Right forelimb (tissue), 1 donor: ENCODE measurements at regions not wholly inside any gene's neighbourhood (a gene's known extent, or its start where the extent isn't known, plus 50 kb on each side); places are given as distances from the start of the nearest gene placed in this dataset.
A peak's percentile ranks its signal among the peaks of the same experiment; 100 is the strongest.

ENCODE experiments used
- DNase-seq: peaks from one replicate; pipeline ENCODE4 v3.0.0-alpha.2; 2018

DNA sequence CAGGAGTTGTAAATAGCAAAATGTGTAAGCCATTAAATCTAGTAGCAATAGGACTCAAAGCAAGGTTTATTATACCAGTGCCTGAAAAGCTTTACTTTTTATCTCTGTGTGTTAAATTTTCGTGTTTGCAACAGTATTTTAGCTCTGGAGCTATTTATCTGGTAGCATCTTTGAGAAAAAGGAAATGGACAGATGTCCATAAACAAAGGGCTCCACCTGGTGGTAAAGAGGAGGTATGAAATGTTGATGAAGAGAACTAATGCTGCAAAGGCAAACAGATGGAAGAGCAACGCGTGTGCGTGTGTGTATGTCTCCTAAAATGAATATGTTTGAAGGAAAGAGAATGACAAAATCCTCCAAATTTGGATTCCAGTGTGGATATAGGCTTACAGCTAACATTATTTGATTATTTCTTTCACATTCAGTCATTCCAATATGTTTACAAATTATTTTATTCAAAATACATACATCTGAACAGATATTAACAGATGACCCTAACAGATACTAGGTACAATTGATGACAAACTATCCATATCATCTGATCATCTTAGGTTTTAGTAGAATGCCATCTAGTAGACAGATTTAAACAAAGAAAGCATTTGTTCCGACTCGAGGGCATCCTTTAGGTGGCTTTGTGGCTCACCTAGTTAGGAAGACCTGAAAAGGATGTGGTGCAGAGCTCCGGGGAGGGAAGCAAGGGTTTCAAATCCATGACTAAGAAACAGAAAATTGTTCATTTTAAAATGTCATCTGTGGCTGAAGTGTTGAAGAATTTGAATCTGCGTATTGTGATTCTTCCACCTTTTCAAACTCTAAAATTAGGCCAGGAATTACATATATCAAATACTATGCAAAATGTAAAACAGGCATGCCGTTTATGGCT lies 383.3 kb downstream of the MTX2 start:
- DNase-seq = no peak

DNA sequence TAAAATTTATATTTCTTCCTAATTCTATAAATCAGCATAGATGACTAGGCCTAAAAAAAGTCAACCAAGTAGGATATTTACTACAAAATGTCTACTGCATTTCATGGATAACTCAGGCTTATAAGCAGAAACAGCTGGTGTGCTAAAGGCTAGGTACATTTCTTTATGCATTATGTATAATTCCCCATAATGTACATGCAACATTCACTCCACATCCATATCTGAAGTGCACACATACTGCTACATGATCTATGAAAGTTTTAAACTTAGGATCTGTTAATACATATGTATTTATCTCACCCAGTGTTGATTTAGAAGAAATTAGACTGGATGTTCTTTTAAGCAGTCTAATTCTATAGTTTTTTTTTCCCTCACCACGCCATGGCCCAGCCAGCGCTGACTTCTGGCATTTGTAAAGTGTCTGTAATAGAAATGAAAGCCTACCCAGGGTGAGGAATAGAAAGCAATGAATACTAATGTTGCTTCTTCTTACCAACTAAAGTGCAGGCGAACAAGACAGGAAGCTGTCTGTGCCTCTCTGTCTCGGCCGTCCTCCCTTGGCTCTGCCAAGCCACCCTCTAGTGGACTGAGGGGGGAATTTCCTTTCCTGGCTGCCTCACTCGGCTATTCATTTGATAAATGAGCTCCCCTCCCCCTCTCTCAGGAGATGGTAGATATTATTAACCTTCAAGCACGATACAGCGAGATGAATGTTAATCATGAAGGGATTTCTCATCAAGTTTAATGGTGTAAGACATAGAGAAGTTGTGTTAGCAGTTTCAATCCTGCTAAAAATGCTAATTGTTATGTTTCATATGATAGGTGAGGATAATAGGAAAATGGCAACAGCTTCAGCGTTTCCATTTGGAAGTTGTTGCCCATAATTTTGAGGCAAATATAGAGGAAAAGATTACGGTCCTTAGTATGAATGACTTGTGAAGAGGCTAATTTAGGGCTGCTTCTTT lies 384.5 kb downstream of the MTX2 start:
- peak; percentile 73 for DNase-seq

DNA sequence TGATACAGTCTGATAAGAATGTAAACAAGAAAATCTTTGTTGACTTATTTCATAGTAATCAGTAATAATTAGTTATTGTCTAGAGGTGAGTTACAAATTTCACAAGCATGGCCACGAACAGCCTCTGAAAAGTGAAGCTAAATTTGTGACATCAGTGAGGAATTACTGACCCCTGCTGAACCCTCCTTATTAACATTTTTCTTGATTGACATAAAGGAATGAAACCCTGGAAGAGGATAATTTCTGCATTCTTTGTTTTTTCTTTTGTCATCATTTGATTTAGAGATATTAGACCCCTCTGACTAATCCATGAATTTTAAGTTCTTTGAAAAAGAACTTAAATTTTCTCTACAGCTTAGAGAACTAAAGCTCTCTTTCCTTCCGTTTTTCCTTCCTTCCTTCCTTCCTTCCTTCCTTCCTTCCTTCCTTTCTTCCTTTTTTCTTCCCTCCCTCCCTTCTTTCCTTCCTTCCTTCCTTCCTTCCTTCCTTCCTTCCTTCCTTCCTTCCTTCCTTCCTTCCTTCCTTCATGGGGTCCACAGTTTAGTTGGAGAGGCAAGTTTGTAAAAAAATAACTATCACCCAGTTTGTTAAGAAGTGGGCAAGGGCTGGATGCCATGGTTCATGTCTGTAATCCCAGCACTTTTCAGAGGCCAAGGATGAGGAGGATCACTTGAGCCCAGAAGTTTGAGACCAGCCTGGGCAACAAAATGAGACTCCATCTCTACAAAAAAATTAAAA lies 387.0 kb downstream of the MTX2 start:
- no peak for DNase-seq

DNA sequence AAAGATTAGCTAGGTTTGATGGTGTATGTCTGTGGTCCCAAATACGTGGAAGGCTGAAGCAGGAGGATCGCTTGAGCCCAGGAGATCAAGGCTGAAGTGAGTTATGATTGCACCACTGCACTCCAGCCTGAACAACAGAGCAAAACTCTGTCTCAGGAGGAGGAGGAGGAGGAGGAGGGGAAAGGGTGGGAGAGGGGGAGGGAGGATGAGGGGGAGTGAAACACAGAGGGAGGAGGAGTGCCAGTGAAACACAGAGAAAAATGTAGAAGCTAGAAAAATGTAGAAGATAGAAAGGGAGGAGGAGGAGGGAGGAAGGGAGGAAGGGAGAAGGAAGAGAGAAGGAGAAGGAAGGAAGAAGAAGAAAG lies 387.5 kb downstream of the MTX2 start:
- no peak for DNase-seq

DNA sequence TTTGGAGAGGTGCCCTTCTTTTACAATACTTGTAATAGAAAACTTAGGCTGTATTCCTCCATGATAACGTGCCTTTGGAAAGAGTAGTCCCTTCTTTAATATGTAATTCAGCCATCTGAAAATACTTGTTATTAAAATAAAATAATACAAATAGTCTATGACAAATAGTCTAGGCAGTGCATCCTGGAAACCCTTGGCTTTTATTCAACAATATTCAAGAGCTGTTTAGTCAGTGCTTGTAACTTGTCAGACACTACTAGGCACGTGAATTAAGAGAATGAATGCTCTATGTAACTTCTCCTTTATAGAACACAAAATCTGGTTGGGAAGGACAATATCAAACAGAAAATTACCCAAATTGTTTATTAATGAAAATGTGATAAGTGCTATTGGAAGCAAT lies 388.2 kb downstream of the MTX2 start:
- DNase-seq = no peak

DNA sequence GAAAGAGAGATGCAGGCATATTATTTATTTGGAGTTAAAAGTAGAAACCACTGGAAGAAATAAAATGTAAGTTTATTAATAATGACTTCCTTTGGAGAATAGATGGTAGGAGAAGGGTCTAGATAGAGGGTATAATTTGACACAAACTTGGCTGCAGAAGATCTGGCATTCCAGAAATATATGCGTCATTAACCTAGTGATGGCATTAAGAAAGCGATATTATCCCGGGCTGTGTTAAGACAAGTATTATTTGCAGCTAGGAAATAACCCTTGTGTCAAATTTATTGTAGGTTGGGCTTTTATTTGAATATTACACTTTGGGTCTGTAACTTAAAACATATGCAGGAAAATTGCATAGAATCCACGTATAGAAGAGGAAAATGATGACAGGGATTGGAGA lies 389.5 kb downstream of the MTX2 start:
- no peak for DNase-seq

DNA sequence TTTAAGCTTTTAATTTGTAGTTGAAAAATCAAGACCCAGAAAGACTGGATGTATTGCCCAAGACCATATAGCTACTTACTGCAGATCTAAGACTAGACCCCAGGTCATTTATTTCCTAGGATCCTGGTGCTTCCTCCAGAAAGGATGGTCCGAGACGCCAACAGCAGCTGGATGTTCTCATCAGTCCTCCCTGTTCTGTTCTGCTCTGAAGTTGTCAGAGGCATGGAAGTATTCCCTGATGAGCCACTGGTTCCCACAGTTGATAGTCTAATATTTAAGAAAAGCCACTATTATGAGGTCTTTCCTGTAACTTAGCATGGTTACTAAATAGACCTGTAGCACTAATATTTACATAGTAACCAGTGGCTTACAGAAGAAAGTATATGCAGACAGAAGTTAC lies 393.5 kb downstream of the MTX2 start:
- no peak for DNase-seq

DNA sequence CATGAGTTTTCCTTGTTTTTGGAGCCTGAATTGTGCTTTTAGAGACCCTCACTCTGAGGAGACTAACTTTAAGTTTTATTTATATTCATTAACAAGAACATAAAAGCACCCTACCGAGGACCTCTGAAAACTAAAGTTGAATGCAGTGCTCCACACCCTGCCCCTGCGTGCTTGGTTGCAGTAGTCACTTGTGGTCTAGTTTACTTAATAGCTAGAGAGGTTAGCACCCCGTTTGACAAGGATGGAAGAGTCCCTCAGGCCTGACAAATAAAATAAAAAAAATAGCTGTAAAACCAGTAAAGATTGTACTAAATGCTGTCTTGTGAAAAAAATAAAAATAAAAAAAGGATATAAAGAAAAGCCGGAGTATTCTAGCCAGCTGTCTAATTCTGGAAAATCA lies 395.2 kb downstream of the MTX2 start:
- DNase-seq = no peak

DNA sequence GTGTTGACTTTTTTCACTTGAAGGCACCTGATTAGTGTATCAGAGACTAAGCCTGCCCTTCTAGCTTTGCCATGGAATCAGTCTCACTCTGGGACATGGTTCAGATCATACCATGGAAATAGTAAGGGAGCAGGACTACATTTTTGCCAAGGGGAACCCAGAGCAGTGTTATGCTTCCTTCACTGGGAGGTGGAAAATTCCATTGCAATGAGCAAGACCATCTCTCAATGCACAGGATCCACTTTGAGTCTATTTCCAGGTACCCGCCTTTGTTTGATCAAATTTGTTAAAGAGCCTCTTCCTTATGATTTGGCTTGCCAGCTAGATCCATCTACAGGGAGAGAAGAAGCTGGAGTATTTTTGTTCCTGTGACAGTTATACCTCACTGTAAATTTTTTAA lies 395.8 kb downstream of the MTX2 start:
- DNase-seq = no peak

DNA sequence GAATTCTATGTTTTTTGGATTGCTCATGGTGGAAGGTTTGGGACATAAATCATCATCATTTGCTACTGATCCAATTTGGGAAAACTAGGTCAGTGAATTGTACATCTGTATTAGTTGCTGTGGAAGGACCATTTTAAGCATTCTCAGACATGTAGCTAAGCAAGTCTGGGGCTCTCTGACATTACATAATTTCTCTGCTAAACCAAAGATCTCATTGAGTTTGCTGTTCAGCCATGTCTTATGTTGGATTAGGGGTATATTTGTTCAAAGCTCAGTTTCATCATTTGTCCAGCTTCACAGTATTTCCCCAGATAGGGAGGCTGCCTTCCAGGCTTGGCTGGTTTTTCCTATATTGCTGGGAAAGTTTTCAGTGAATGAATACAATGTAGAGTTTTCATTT lies 399.7 kb downstream of the MTX2 start:
- no peak for DNase-seq

DNA sequence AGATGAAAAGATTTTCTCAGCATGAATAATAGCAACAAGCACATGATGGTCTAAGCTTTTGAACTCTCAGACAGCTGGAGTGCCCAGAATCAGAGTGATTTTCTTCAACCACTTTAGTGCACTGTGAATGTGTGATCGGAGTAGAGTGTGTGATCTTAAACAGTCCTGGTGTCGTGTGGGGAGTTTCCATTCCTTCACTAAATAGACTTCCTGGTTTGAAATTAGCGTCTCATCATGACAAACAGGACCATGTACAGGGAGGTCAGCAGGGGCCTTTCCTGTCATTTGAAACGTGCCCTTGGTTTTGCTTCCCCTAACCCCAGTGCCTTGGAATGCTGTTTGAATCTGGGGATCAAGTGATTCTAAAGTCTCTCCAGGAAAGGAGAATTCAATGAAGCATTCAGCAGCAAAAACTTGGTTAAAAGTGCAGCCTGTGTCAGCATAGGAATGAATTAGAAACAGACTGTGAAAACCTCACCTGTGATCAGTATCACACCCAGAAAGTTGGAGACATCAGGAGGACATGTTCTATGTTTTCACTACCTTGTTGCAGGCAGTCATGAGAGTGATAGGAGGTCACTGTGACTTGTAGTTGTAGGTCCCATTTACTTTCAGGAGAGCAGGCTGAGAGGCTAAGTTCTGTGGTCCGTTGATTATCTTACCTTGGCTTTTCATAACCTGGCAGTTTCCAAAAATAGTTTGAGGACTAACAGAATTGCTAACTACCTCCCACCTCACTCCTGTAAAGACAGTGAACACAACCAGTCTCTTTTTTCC lies 400.3 kb downstream of the MTX2 start:
- no peak for DNase-seq

DNA sequence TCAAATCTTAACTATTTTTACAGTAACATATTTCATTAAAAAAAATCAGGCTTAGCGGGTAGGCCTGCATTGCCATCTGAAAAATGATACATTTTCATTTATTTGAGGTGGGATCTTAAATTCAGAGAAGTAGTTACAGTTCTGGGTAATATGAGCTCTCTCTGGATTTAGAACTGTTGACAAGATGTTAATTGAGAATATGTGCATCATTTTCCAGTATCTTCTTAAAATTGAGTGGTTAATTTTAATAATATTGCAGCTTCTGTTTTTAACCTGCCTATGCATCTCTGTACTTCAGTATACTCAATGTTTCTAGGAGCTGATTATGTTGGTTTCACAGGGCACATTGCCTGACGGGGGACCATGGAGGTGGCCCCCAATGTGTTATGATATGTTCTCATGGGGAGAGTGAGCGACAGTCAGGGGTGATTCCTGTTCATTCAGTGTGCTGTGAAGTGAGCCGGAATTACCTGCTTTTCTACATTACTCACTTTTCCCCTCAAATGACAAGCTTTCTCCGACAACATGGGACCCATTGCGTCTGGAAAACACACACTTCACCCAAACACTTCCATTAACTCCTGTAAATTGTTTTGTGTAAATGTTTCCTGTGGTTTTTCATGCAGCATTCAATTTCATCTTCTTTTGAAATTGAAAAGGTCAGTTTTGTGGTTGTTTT lies 406.2 kb downstream of the MTX2 start:
- no peak for DNase-seq

DNA sequence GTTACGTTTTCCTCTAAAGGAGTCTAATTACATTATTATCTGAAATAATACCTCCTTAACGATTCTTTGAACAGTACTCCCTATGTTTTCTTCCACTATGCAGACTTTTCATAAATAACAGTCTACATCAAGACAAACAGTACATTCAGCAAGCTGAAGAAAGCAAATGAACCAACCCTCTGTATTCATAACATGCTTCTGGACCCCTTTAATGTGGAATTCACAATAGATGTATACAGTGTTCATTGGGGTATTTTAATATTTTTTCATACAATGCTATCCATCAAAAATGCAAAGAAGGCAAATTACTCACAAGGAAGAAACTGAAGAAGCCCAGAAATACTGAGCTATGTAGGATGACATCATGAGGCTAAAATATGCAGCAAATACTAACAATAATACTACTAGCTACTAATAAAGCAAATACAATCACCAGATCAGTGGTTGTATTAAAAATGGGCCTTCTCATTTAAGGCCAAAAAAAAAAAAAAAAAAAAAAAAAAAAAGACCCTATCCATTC lies 408.6 kb downstream of the MTX2 start:
- DNase-seq = no peak

DNA sequence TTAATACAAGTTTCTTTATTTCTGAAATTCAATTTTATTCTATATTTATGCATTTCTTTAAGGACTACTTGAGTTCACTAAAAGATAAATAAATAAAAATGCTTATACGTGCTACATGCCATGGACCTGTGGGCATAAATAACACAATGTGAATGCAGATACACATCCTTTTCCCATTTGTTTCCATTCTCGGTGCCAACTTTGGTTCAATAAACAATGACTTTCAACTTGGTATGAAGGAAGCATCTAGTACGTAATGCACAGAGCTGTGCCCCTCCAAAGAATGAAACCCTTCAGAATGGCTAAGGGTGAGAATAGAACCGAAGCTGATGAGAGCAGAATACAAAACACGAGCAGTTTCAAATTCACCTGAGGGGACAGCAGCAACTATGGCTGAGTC lies 409.3 kb downstream of the MTX2 start:
- DNase-seq = no peak

DNA sequence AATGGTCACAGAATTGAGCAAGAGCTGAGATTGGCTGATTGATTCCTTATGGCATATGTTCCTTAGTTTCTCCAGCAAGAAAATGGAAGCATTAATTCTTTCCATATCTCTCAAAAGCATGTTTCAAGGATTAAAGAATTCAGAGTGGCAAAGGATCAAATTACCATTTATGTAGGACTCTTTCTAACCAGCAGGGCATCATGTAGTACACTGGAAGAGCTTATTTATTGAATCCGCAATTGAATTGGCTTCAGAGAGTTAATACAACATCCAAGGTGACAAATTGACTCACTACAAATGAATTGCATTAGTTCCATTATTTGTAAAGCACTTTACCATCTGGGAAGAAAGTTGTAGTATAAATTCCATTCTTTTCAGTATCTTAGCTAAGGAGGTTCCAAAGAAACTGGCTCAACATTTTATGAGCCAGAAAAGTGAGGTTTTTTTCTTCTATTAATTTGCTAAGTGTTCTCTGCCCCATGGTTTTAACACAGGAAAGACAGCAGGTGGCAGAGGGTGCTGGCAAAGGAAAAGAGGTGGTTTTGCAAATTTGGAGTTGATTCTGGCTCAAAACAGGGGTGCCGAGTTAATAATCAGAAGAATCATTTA lies 409.9 kb downstream of the MTX2 start:
- DNase-seq = no peak

DNA sequence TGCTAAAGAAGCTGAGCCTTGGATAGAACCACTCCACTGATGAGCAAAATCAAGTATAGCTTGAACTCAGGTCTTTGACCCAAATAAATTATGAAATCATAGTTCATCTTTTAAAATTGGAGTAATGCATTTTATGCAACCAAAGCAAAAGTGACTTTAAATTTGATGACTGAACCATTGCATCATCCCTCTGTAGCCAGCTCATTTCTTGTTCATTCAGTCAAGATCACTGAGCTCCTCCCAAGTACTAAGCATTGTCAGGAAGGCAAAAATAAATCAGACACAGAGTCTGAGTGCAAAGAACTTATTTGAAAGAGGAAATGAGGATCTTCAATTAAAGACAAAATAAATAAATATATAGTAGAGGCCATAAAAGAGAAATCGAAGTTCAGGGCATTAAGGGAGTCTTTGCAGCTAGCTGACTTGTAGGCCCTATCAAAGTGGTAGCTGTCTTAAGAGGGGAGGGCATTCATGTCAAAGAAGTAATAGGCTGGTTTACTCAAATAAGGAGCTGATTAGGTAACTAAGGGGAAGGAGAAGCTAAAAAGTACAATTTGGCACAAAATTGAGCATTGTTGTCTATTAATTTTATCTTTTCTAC lies 411.8 kb downstream of the MTX2 start:
- DNase-seq = no peak

DNA sequence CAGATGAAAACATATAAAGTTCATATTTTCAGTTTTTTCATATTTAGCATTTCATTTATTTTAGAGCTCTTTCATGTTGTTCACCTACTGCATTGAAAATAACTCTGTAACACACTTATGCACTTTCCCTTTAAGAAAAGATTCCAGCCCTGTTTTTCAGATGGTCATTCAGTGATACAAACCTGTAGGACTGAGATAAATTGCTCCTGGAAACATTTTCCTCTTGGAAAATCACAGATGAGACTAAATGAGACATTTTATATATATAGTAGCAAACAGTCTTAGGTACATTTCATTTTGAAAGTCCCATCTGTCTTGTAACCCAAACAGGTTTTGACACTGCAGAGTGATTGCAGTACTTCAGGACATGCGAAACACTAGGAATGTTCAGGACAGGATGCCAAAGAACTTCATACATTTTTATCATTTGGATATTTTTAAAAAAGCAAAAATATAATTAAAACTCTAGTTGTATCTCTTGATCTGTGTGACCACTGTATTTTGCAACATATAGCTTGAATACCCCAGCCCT lies 412.4 kb downstream of the MTX2 start:
- DNase-seq = no peak

DNA sequence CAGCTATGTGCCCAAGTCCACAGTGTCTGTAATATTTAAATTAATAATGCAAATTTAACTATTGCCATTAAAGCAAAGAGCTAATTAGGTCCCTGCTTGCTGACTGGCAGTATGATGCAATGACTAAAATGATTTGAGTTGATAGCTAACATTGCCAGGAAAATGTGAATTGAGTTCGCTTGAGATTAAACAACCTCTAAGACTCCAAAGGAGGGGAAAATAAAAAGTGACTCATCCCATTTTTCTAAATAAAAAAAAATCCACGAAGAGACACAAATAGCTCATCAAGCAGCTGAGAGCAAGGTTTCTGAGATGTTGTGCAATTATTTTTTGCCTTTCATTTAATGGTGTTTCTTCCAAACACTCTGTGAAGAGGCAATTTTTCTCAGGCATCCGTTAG lies 413.0 kb downstream of the MTX2 start:
- DNase-seq = no peak

DNA sequence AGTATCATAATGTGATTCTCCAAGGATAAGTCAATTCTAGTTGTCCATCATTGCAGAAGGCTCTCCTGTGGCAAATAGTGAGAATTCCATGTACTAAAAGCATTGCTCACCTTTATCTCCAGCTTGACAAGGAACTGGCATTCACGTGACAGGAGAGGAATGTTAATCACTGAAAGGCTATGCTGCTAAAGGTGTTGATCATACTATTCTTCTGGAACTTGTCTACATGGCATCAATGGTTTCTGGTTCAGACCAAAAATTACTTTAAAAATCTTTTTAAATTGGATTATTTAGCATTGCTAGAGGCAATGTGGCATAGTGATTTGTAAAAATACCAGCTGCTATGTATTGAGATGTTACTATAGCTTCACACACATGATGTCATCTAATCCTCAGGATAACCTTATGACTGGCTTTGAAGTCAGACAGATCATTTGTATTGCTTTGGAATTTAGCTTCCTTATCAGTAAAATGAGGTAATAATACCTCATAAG lies 414.4 kb downstream of the MTX2 start:
- no peak for DNase-seq

DNA sequence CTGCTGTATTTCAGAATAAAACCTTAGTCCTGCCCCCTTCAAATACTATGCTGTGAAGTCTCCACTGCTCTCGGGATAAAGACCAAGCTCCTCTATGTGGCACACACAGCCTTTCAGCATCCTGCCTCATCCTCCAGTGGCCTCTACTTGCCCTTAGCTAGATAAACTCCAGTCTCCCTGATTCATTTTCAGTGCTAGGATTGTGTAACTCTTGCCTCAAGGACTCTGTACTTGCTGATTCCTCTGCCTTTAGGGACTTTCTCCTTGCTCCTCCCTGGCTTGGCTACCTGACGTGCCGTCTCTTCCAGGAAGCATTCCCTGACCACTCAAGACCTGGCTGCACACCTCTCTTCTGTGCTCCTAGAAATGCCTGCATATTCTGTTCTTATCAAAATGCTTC lies 416.7 kb downstream of the MTX2 start:
- DNase-seq = no peak
